HG02763 (cell line): ENCODE measurements at regions not wholly inside any gene's neighbourhood (a gene's known extent, or its start where the extent isn't known, plus 50 kb on each side); places are given as distances from the start of the nearest gene placed in this dataset.

Experiments used
- ATAC-seq: cut with Tn5 transposase; IDR thresholded peaks from one replicate; pipeline ENCODE4 v1.9.1; 2021; ENCODE audit warnings: mild to moderate bottlenecking, moderate library complexity; ENCODE audit not compliant: unreplicated experiment

DNA sequence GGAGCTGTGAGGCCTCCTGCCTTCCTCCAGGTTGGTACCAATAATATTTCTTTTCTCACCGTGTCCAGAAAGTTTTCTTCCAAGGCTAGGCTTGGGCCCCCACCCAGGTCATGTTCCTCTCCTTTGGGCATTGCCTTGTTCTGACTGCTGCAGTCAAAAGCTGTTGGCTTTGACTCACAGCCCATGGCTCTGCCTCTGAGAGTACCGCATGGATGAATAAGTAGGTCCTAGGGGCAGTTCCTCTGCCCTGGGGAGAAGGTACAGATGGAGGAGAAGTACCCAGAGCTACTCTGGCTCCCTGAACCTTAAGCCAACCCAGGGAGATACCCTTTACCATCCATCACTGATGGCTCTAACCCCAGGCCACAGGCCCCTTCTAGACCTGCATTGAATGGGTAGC is 115.0 kb downstream of the NAV1 start:
- ATAC-seq, result no peak

DNA sequence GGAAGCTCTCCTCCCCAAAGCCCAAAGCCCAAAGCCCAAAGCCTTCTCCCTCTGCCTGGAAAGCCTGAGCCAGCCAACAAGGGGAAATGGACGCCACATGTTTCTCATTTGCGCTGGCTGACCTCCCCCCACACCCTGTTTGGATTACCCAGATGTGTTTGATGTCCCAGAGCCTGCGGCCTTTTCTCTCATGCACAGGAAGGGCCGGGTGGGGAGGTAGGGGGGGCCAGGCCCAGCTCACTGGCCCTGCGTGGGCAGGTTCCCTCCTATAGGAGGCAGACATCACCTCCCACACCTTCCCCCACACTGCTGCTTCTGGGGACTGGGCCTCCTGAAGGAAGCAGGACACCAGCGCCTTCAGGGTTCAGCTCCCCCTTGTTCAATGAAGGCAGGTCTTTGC is 116.3 kb downstream of the NAV1 start:
- ATAC-seq, result no peak

DNA sequence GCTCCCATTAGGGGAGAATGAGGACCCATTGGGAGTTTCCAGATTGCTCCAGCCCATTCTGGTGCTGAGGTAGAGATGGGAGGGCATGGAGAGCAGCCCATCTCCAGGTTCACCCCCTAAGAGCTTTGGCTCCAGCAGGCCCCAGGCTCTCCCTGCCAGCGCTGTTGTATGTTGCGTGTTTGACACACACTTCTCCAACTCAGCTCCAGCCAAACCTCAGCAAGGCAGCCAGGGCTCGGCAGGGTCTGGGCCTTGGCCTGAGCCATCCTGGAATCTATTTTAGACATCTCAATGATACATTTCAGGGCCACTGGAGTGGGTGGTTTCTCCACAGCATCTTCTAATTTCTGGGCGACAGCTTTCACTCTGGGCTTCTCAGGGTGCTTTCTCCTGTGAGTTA is 117.0 kb downstream of the NAV1 start:
- no peak for ATAC-seq

DNA sequence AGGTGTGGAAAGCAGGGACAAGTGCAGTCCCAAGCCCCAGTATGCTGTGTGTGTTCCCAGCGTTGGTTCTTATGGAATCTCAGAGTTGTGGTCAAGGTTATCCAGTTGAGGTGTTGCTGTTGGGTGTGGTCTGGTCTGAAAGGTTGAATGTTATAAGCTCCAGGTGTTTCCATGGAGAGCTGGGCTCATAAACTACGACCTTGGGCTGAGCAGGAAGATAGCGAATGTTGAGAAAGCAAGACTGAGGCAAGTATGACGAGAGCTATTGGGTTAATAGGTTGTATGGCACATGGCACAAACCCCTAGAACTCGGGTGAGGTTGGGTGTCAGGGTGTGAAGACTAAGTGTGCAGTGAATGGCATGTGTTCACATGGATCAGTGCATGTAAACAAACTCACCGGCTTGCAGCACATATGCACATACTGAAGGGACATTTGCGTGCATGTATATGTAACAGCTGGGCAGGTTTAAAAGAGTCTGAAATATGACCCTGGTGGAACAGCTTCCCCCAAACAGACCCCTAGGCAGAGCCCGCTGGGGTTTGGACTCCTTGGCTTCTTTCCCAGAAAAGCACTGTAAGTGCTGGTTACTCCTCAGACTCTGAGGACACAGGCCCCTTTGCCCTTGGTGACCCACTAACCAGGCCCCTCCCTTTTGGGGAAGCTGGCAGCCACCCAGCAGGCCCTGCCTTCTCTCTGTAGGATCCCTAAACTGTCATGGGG is 117.5 kb downstream of the NAV1 start:
- ATAC-seq, result no peak

GRCh38 chr1:201659572-201659971 is 120.6 kb downstream of the NAV1 start:
- no peak for ATAC-seq

DNA sequence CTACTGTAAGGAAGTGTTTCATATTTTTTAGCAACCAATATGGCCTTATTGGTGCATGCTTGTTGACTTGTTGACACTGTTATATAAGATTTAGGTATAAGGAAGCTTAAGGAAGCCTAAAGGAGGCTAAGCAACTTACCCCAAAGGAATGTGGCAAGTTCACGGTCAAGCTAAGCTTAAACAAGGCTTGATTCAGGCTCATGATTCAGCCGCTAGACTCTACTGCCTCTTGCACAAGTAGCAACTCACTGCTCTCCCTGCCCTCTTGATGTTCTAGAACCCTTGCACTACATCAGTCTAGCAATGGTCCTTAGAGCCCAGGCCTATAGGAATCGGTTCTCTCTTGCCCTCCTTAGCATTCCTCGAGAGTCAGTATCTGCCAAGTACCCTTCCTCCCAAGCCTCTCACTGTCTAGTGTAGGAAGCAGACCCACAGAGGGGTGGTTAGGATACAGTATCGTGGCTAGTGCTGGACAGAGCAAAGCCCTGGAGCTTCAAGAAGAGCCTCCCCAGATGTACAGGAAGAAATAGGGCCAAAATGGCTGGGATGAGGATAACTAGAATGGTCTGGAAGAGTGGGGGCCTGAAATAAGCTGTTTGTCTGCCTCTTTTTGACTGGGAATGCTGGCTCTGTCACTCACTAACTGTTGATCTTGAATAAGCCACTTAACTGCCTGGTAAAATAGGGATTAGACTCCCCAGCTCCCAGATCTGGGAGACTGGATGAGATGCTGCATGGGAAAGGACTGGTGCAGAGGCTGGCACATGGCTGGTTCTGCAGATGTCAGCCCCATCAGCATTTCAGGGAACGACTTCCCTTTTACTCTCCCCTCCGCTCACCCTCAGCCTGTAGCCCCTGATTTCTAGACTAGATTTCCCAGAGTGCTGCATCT is 122.2 kb downstream of the NAV1 start:
- no peak for ATAC-seq

DNA sequence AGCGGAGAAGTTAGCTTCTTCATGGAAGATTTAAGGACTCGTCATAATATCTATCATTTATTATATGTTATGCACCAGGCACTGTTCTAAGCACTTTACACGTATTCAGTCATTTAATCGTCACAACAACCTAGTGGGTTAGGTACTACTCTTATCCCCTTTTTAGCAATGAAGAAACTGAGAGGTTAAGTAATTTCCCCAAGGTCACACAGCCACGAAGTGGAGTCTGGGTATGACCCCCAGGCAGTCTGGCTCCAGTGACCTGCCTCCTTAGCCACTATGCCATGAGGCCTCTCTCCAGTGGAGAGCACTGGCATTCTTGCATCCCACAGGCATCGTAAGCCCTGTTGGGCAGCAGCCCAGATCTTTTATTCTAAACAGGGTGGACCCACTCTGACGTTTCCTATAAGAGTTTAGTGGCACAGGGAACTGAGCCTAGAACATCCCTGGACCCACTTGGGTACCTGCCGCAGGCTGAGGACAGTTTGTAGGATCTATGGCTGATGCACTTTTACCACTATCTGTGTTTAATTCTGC is 123.0 kb downstream of the NAV1 start:
- ATAC-seq, result no peak

DNA sequence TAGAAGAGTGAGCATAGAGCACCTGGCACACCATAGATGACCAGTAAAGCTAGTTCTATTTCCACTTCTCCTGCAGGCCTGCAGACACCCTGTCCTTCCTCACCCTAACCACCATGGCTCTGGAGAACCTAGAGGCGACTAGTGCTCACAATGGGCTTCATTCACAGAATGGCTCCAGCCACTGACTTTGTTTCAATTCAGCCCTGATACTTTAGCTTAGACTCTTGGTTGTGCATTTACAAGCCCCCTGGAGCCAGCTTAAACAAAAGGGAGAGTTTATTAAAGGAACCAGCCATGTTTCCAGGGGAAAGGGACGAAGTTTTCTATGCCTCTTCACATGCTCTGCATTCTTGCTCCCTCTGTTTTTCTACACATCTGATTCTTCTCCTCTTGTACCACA is 123.7 kb downstream of the NAV1 start:
- ATAC-seq, result no peak

DNA sequence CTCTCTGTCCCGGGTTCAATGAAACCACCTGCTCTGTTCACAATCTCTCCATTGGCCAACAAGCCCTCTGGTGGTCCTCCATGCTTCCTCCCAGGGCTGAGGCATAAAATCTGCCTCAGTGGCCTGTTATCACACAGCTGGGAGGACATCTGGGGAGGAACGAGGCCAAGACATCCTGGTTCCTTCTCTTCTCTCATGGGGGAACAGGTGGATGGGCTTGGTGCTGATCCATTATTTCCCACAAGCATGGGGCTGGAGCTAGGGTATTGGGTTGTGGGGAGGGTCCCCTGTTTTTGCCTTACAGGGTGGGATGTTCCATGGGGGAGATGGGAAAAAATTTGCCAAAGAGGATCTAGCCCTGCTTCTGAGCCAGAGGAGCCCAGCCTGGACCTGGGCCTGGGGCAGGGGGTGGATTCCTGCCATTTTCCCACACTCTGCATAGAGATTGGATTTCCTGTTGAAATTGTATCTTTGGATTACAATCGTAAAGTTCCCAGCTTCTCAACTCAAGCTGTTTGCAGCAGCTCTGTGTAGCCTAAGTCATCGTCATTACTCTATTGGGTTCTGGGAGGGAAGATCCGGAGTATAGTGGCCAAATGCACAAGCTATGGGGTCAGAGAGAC is 124.7 kb downstream of the NAV1 start:
- no peak for ATAC-seq

DNA sequence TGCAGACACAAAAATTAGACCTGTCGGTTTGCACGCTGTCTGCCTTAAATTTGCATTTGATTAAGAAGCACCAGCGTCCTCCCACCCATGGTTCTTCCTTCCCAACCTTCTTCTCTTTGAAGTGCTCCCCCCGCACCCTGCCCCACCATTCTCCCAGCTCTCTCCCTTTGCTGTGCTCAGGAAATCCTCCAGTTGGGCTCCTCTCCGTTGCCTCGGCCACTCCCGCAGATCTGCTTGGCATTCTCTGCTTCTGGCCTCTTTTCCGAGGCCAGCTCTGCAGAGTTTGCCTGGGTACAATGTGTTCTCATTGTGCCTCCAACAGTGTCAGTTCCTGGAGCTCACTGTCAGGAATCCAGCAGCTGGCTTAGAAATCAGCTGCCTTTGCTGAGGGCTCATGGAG is 126.1 kb downstream of the NAV1 start:
- ATAC-seq, result no peak

GRCh38 chr1:201666102-201666501 is 127.2 kb downstream of the NAV1 start:
- no peak for ATAC-seq

GRCh38 chr1:201666645-201667044 is 127.7 kb downstream of the NAV1 start:
- ATAC-seq, result no peak

GRCh38 chr1:201667479-201667878 is 128.6 kb downstream of the NAV1 start:
- ATAC-seq, result no peak

GRCh38 chr1:201670517-201670916 is 131.6 kb downstream of the NAV1 start:
- ATAC-seq, result no peak

- no peak for ATAC-seq
Observed at GRCh38 chr1:201672685-201673084, 133.8 kb downstream of the NAV1 start.

GRCh38 chr1:201673093-201673492 is 134.2 kb downstream of the NAV1 start:
- ATAC-seq, result no peak

- no peak for ATAC-seq
Observed at GRCh38 chr1:201673915-201674314, 135.0 kb downstream of the NAV1 start.

GRCh38 chr1:201675143-201675542 is 136.2 kb downstream of the NAV1 start:
- no peak for ATAC-seq

DNA sequence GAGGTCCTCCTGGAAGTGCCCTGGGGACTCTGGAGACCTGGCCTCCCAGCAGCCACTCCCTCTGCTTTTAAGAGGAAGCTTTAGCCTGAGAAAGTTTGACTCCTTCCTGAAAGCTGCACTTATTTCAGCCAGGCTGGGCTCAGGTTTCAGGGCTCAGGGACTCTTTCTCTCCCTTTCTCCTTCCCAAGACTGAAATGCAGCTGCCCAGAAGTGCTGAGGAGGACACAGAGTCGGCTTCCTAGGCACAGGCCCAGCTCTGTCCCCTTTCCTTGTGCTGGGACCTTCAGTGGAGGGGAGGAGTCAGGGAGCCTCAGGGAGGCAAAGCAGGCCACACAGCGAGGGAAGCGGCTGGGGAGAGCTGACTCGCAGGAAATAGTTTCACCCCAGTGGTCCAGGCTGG is 137.3 kb downstream of the NAV1 start:
- ATAC-seq, result no peak

GRCh38 chr1:201676641-201677040 is 137.7 kb downstream of the NAV1 start:
- ATAC-seq, result no peak

GRCh38 chr1:201678264-201679101 is 139.6 kb downstream of the NAV1 start:
- ATAC-seq, result no peak
